HG02610 (cell line): ENCODE measurements at regions not wholly inside any gene's neighbourhood (a gene's known extent, or its start where the extent isn't known, plus 50 kb on each side); places are given as distances from the start of the nearest gene placed in this dataset.
"Not testable (repeated sequence)": the region's sequence is repeated elsewhere in the genome, so short reads cannot be mapped to it uniquely, and the experiment has no call there.

Experiments used
- ATAC-seq: cut with Tn5 transposase; IDR thresholded peaks from one replicate; pipeline ENCODE4 v1.9.1; 2021; ENCODE audit warnings: mild to moderate bottlenecking, moderate library complexity; ENCODE audit not compliant: unreplicated experiment

DNA sequence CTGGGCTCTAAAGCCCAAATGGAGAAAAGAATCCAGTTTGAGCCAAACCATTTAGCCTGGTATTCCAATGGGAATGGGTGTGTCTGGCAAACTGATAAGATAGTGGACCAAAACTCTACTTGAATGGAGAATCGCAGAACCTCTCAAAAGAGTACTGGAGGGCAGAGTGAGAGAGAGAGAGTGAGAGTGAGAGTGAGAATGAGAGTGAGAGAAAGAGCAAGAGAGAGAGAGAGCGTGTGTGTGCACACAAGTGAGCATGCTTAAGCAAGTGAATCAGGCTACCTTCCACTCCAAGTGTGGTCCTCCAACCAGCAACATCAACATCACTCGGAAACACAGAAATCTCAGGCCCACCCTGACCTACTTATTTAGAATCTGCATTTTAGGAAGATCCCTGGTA is 58.8 kb downstream of the UQCRFS1 start:
- ATAC-seq = no peak

DNA sequence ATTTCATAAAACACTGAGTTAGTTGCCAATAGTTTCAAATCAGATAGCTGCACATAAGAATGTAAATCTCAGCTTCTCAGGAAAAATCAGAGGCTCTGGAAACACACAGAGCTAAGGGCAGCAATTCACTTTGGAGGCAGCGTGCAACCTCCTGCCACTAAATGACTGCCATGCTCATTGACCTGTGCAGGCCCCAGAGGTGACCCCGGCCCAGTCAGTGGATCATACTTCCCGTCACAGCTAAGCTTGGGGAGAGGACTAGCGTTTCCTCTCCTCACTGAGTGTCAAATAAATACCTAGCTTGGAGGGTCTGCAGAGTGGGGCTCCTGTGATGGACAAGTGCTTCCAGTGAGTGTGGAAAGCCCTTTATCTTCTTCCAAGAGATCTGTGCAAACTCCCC is 67.2 kb downstream of the UQCRFS1 start:
- ATAC-seq = no peak

DNA sequence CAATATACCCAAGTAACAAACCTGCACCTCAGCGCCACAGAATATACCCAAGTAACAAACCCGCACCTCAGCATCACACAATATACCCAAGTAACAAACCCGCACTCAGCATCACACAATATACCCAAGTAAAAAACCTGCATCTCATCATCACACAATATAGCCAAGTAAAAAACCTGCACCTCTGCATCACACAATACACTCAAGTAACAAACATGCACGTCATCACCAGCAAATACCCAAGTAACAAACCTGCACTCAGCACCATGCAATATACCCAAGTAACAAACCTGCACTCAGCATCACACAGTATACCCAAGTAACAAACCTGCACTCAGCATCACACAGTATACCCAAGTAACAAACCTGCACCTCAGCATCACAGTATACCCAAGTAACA is 69.8 kb downstream of the UQCRFS1 start:
- no peak for ATAC-seq

DNA sequence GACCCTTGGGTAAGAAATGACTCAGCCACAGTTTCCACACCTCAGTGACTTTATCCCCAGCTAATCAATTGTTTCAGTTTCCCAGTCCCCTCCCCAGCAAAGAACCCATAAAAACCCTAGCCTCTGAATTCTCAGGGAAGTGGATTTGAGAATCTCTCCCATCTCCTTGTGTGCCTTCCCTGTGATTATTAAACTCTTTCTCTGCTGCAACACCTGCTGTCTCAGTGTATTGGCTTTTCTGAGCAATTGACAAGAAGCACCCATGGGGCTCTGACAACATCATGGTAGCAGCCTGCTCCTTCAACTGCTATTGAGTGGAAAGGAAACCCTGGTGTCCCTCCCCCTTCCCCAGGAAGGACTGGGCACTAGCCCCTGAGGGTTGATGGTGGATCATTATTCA is 73.7 kb downstream of the UQCRFS1 start:
- no peak for ATAC-seq

DNA sequence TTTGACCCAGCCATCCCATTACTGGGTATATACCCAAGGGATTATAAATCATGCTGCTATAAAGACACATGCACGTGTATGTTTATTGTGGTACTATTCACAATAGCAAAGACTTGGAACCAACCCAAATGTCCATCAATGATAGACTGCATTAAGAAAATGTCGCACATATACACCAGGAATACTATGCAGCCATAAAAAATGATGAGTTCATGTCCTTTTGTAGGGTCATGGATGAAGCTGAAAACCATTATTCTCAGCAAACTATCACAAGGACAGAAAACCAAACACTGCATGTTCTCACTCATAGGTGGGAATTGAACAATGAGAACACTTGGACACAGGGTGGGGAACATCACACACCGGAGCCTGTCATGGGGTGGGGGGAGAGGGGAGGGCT is 74.7 kb downstream of the UQCRFS1 start:
- not testable (repeated sequence) for ATAC-seq

DNA sequence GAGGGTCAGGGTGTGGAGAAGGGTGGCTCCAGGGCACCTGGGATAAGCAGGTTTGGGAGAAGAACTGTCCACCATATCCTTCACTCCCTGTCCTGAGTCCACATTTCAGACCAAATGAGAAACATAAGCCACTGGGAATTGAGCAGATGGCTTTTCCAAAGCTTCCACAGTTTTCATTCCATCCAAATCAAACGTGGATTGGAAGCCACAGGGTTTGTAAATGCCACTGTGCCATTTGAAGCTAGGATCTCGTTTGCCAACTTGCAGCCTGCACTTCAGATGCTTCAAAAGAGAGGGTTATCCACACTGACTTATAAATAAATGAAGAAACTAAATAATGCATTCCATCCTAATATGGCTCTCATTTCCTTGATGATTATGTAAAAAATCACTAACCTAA is 81.5 kb downstream of the UQCRFS1 start:
- no peak for ATAC-seq

DNA sequence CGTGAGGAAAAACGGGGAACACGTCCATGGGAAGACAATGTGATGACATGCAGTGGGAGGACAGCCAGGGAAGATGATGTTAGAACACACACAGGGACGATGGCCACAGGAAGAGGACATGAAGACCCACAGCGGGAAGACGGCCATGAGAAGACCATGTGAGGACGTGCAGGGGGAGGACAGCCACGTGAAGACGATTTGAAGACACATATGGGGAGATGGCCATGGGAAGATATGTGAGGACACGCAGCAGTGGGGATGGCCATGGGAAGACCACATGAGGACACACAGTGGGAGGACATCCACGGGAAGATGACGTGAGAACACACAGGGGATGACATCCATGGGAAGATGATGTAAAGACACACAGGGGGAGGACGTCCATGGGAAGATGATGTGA is 83.8 kb downstream of the UQCRFS1 start:
- ATAC-seq = no peak

DNA sequence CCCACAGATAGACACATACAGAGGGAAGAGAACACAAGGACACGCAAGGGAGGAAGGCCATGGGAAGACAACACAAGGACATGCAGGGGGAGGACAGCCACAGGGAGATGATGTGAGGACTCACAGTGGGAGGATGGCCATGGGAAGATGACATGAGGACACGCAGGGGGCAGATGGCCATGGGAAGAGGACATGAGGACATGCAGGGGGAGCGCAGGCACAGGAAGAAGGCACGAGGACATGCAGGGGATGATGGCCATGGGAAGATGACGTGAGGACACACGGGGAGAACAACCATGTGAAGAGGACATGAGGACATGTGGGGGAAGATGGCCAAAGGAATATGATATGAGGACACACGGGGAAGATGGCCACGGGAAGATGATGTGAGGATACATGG is 84.7 kb downstream of the UQCRFS1 start:
- no peak for ATAC-seq

DNA sequence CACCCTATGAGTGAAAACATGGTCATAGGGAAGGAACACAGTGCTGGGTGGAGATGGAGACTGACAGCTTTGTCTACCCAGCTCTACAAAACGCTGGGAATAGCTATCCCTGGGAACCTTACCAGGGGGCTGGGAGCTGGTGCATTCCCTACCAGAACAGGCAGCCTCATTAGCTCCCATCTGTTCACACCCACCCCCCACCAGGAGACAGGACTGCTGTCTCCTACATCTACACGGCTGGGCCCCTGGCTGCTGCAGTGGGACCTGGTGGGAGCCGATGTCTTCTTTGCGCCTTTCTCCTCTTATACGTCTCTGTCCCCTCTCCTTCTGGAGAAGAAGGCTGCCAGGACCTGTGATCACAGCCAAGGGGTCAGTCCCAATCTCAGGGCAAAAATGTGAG is 90.8 kb downstream of the UQCRFS1 start:
- ATAC-seq = no peak

DNA sequence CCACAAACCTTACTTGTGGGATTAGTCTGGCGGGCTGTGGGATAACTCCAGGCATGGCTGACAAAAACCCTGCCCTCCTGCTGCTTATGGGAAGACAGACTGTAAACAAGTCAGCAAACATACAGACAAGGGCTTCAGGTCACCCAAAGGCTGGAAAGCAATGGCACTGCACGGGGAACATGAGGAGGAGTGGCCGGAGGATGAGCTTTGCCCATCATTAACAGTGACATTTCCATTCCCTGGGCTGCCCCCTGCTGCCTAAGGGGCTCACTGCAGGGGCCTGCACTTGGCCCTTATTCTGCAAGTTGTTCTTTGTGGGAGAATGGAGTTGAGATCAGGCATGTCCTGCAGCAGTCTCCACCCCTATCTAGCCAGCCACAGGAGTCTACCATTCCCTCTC is 91.3 kb downstream of the UQCRFS1 start:
- no peak for ATAC-seq

DNA sequence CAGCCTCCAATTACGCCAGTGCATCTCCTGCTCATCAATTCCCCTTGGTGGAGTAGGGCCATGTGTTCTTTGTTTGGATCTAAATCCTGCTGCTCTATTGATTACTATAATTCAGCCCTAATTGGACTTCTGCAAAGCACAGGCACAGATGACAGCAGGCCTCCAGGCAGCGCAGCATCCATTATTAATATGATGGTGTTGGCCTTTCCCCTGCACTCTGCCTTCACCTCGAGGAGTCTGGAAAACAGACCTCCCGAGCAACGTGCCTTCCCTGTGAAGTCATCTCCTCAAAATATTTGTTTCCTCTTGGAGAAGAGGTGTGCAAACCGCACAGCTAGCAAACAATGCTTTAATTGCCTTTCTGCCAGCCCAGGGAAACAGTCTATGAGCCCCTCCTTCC is 92.5 kb downstream of the UQCRFS1 start:
- ATAC-seq = no peak

DNA sequence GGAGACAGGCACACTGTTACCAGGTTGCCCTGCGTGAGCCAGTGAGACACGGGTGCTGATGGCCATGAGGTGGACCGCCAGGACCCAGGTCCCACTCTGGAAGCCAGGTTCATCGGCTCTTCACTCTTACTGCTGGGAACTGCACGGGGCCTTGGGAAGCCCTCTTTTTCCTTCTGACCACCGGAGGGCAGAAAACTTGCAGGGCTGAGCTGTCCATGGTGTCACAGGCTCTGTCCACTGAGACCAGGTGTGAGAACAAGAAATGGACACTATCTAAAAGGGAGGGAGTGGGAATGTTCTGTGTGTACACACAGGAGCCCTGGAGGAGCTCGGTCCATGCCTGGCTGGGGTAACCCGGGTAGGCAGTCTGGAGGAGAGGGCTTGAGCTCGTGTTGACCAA is 93.4 kb downstream of the UQCRFS1 start:
- no peak for ATAC-seq

DNA sequence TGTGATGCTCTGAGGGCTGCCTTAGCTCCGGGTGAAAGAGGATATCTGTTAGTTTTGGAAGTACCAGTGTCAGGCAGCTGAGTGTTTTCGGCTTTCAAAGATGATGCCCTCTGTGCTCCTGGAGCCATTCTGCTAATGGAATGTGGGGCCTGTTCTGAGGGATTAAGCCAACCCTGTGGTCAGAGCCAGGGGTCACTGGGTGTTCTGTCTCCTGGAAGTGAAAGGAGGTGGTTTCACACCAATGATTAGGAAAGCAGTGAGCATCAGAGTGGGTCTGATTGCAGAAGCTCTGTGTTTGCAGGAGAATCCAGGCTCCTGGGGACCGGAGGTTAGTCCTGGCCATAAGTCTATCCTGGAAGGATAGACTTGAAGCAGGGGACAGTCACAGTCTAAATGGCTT is 94.6 kb downstream of the UQCRFS1 start:
- no peak for ATAC-seq

DNA sequence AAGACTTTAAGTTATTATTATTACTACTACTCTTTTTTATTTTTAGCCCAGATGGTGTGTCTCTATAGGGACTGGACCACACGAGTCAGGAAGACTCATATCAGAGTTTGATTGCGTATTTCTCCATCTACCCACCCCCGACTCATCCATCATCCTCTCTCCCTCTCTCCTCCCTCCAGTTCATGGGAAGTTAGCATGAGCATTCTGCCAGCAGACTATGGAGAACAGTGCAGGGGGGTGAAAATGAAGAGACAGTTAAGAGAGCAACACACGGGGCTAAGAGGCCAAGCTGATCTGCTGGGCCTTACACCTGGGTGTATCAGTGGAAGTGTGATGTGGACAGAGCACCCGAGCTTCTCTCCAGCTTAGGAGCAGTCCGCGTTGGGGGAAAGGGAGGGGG is 95.0 kb downstream of the UQCRFS1 start:
- ATAC-seq = no peak

DNA sequence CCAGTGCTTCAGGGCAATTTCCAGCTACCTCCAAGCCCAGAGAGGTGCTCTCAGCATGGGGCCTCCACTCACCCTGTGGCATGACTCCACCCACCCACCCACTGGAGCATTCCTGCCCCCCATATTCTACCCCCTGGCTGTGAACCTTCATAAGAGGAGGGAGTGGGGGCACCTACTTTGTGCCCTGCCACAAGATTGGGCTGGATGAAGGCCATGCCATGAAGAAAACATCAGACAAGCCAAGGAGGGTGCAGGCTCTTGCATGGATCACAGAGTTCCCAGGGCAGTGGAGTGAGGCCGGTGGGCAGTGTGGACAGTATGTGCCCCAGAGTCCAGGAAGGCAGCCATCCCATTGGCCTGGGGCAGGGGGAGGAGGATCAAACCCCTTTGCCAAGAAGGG is 97.8 kb downstream of the UQCRFS1 start:
- ATAC-seq = no peak

DNA sequence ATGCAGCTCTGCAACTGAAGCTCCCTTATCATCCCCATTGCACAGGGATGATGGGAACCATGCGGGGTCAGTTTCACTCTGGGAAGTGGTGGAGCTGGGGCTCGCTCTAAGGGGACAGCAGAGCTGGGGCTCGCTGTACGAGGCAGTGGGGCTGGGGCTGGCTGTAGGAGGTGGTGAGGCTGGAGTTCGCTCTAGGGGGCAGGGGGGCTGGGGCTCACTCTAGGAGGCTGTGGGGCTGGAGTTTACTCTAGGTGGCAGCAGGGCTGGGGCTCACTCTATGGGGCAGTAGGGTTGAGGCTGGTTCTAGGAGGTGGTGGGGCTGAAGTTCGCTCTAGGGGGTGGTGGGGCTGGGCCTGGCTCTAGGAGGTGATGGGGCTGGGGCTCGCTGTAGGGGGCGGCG is 99.1 kb downstream of the UQCRFS1 start:
- ATAC-seq = no peak

DNA sequence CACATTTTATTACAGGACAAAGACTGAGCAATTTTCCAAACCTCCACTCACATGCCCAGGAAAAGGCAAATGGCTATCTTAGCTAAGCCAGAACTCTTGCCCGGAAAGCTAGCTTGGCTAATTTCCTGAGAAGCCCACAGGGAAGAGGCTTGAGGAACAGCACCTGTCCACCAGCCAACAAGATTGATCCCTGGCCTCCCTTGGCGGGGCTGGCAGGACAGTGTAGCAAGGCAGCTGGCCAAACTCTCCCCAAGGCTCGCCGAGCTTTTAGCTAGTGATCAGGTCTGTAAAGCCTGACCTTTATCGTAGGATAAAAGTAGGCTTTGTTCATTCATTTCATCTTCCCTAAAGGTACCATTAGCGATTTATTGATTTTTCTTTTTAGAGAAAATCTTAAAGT is 101.4 kb downstream of the UQCRFS1 start:
- no peak for ATAC-seq

DNA sequence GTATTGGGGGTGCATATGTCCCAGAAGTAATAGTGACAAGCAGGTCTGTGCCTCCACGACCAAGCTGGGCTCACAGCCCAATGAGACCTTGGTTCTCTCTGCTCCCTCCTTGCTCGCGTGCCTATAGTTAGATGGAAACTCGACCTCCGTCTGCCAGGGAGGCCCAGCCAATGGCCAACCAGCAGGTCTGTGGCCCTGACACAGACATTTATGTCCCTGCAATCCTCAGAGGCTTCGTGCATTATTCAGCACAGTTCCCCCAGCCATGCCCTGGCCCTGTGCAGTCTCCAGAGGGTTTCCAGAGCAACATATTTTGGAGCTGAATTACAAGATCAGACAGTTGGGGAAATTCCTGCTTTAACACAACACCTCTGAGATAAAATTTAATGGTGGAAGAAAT is 105.1 kb downstream of the UQCRFS1 start:
- no peak for ATAC-seq

DNA sequence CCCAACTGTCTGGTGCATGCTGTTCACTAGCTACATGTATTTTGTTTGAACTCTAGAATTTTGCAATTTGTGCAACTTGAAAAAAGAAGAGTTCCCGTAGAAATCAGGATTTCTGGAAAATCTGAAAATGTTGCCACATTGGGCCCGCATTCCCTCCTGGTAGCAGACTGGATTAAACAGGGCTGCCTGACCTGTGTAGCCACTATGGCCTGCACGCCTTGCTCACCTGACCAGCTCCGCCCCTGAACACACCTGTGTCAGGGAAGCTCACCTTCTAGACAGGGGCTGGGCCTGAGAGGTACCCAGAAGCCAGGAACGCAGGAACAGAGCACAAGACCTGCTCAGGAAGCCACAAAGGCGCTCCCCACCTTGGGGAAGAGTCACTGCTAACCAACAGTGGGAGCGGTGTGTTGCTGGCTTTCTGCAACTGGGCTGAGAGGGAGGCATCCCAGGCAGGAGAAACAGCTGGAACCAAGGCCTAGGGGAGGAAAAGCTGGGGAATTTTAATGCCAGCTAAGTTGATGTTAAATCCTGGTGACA is 106.5 kb downstream of the UQCRFS1 start:
- ATAC-seq = no peak

DNA sequence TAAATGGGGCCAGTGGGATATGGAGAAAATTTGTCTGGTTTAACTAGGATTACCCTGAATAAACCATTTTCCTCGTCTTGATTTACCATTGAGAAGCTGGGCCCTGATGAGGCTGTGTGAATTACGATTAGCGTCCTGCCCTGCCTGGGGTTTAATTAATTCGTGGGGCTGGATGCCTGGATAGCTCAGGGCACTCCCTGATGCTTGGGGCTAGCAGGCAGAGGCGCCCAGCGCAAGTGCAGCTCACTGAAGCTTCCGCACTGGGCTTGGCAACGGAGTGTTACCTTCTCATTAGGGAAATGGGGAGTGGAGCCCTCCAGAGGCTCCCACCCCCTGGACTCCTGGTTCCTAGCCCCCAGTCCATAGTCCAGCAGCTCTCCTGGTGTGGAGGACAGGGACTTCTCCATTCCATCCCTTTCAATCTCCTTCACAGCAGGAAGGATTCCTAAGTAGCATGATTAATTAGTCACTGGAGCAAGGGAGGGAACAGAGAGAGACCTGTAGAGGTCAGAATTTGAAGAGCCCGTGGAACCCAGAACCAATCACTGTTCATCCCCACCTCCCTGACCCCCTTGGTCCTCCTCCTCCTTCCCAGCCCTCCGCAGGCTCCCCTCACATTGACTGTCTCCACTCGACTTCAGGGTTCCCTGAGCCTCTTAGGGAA is 107.2 kb downstream of the UQCRFS1 start:
- ATAC-seq = no peak

DNA sequence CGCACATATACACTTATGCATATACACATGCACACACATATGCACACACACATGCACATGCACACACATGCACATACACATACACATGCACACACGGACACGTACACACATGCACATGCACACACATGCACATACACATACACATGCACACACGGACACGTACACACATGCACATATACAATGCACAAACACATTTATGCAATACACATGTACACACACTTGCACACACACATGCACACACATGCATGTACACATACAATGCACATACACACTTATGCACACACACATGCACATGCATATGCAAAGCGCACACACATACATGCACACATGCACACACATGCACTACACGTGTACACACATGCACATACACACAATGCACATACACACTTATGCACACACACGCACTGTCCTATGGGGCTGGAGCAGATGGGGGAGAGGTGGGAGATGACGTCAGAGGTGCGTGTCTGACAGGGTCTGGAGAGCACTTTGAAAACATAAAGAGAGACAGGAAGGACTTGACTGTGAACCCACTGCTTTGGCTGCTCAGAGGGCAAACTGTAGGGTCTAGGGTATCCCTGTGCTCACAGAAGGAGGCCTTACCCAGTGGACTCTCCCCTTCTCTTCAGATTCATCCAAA is 108.2 kb downstream of the UQCRFS1 start:
- ATAC-seq = no peak

DNA sequence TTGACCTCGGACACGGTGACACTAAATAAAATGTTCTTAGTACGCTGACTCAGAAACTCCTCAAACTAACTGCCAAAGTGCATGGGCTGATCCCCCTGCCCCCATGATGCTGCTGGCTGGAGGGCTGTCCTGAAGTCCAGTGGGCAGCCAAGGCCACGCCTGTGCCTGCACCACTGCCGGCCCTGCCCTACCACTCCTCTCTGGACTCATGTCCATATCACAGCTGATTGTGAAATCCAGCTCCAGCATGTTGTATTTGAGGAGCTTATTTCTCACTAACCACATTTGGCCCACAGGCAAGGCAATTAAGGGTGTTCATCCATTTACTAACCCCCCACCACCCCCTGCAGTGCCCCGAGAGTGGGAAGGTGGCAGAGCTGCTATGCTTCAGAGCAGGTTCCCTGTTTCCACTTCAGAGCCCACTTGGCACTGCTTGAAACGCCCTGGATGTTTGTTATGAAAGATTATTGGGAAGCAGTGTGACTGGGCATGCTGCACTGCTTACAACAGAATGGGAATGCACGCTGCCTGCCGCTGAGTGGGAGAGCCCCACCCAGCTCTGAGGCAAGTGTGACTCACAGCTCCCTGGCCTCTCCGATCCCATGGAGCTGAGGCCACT is 114.0 kb downstream of the UQCRFS1 start:
- ATAC-seq = no peak
